ENCODE measurements at regions not wholly inside any gene's neighbourhood (a gene's known extent, or its start where the extent isn't known, plus 50 kb on each side); places are given as distances from the start of the nearest gene placed in this dataset.

GRCh38 chr20:51269671-51270070 is 246.8 kb upstream of the KCNG1 start:
- POLR2A ChIA-PET: no interaction called here
- intact Hi-C loops (cut with micrococcal nuclease): no loop called here

More at GRCh38 chr20:51269671-51270070, 246.8 kb upstream of the KCNG1 start:
- peaks cover 0 to 2% of the 10 kb centered on the region in 2 experiments for H3K27me3 ChIP-seq (ENCODE audit: control insufficient read depth in 2 of 2, insufficient read depth in 2 of 2, low read length in 2 of 2)
- H3K79me2 ChIP-seq (ENCODE audit: control insufficient read depth, insufficient read depth, low read length): no peaks in the 10 kb centered on the region
- BruUV-seq (replicated peaks): no TSS peak
- H3K4me1 ChIP-seq (ENCODE audit: control insufficient read depth, extremely low read depth, insufficient read depth, low read length): no peaks in the 10 kb centered on the region
- H4K20me1 ChIP-seq (replicated peaks; ENCODE audit: control insufficient read depth, extremely low read depth, insufficient read depth, low read length): no peaks in the 10 kb centered on the region
- no peaks in the 10 kb centered on the region for H3K36me3 ChIP-seq (ENCODE audit: control insufficient read depth in 2 of 2, extremely low read depth in 1 of 2, insufficient read depth in 2 of 2, low read length in 2 of 2)
- no peak overlapping the region for H3K4me2 ChIP-seq (ENCODE audit: insufficient read depth, low read length)
- TF ChIP-seq GATA2 (IDR thresholded peaks at IDR 0.05; ENCODE audit: insufficient read depth, insufficient read length, low read depth, low read length): no peak
- TF ChIP-seq JUN (IDR thresholded peaks at IDR 0.05; ENCODE audit: borderline replicate concordance, insufficient read depth, insufficient read length, low read depth): no peak
- no peak for TF ChIP-seq MYC (IDR thresholded peaks at IDR 0.05; ENCODE audit: low read depth, low read length)
- no peak for TF ChIP-seq POLR2A (IDR thresholded peaks at IDR 0.05; ENCODE audit: low read depth, low read length)
- TF ChIP-seq MAX (IDR thresholded peaks at IDR 0.05; ENCODE audit: insufficient read depth, insufficient read length): no peak
- no peak for TF ChIP-seq CTCF (IDR thresholded peaks at IDR 0.05; ENCODE audit: extremely low read depth in 1 of 2, insufficient read depth in 1 of 2, low read depth in 1 of 2, low read length in 2 of 2)
- no peak for TF ChIP-seq FOS (IDR thresholded peaks at IDR 0.05; ENCODE audit: borderline replicate concordance, insufficient read depth, low read length)
- no peak overlapping the region for H2AFZ ChIP-seq (ENCODE audit: low read depth, low read length)
- CTCF ChIA-PET: no interaction called here
- dilution Hi-C loops (cut with MboI; ENCODE audit: extremely low pct_ligation_motif_present, low sequenced_read_pairs): no loop called here
- H3K4me3 ChIP-seq (replicated peaks in 1 of 3; ENCODE audit: insufficient read depth in 1 of 3, low read depth in 1 of 3, low read length in 3 of 3): no peak overlapping the region
- DNase-seq (ENCODE audit: low read depth, low spot score) (no peak), FAIRE-seq (no peak)
- H3K27ac ChIP-seq (ENCODE audit: insufficient read depth, low read depth, low read length): no peak overlapping the region
- H3K9me3 ChIP-seq (replicated peaks; ENCODE audit: control insufficient read depth, insufficient read depth, low read length): no peaks in the 10 kb centered on the region
- H3K9ac ChIP-seq (replicated peaks; ENCODE audit: extremely low read depth, insufficient read depth, low read length): no peak overlapping the region
- H3K9me1 ChIP-seq (replicated peaks; ENCODE audit: control insufficient read depth, extremely low read depth, insufficient read depth, low read length): no peaks in the 10 kb centered on the region
